Sigmoid colon (tissue), 4 donors: ENCODE measurements at regions not wholly inside any gene's neighbourhood (a gene's known extent, or its start where the extent isn't known, plus 50 kb on each side); places are given as distances from the start of the nearest gene placed in this dataset.

Experiments used
- CTCF ChIP-seq, 4 experiments: fragments of 450-650 bp in 3 of 4; fragments of 200-600 bp in 1 of 4; IDR thresholded peaks; one replicate each; pipeline ENCODE4 v1.5.1; 2016 to 2019; ENCODE audit warnings: antibody characterized with exemption in 4 of 4, mild to moderate bottlenecking in 3 of 4, moderate library complexity in 2 of 4
- EP300 ChIP-seq, 4 donors: sonication (generic); formaldehyde crosslinking; IDR thresholded peaks; one replicate each; pipeline ENCODE4 v1.6.1; 2017; ENCODE audit warnings: antibody characterized with exemption in 4 of 4

GRCh38 chr16:77041468-77041867, 149.5 kb upstream of the MON1B start:
- TF ChIP-seq CTCF (IDR thresholded peaks at IDR 0.05) (no peak), EP300 (IDR thresholded peaks at IDR 0.05) (no peak)
